ENCODE measurements at regions not wholly inside any gene's neighbourhood (a gene's known extent, or its start where the extent isn't known, plus 50 kb on each side); places are given as distances from the start of the nearest gene placed in this dataset.

GRCh38 chr11:110773442-110773841, 61.2 kb upstream of the ARHGAP20 start:
- DNase-seq (no peak), ATAC-seq (no peak)
- H3K27me3 Mint-ChIP-seq (ENCODE audit: low read depth): no peaks in the 10 kb centered on the region
- no peak overlapping the region for H3K27ac Mint-ChIP-seq
- H3K4me3 Mint-ChIP-seq: no peak overlapping the region
- POLR2A ChIA-PET: no interaction called here
- CTCF ChIA-PET: no interaction called here
- no peaks in the 10 kb centered on the region for H3K9me3 Mint-ChIP-seq (ENCODE audit: insufficient read depth)
- H3K4me1 Mint-ChIP-seq (ENCODE audit: low read depth): peaks cover 4% of the 10 kb centered on the region
- no peaks in the 10 kb centered on the region for H3K36me3 Mint-ChIP-seq (ENCODE audit: low read depth)

DNA sequence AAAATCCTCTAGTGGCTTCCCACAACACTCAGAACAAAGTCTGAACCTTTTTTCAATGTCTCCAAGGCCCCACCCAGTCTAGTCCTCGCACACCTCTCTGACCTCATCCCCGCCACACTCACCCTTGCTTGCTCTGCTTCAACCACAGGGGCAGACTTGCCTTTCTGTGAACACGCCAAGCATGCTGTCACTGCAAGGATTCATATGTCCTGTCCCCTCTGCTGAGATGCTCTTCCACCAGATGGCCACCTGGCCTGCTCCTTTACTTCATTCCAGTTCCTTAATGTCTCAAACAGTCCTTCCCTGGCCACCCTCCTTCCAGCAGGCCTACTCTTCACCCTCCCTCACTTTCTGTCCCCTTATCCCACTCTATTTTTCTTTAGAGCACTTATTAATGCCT, 60.6 kb upstream of the ARHGAP20 start:
- CTCF ChIA-PET: no interaction called here
- ATAC-seq (no peak), DNase-seq (no peak)
- H3K9me3 Mint-ChIP-seq (ENCODE audit: insufficient read depth): no peaks in the 10 kb centered on the region
- POLR2A ChIA-PET: no interaction called here
- no peaks in the 10 kb centered on the region for H3K27me3 Mint-ChIP-seq (ENCODE audit: low read depth)
- H3K4me3 Mint-ChIP-seq: no peak overlapping the region
- no peaks in the 10 kb centered on the region for H3K36me3 Mint-ChIP-seq (ENCODE audit: low read depth)
- peaks cover 4% of the 10 kb centered on the region for H3K4me1 Mint-ChIP-seq (ENCODE audit: low read depth)
- H3K27ac Mint-ChIP-seq: no peak overlapping the region

DNA sequence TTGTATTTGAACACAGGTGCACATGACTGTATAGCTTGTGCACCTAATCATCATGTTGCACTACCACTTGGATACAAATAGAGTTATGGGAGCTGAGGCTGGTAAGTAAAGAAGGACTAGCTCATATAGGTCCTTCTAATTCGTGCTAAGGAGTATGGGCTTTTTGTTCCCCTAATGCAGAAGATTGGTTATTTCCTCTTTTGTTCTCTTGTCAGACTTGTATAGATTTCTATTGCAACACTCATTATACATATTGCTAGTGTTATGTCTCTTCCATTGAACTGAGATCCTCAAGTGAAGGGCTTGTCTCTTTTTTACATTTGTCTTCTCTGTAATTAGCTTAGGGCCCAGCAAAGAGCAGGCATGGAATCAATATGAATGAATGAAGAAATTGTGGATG, 54.1 kb upstream of the ARHGAP20 start:
- H3K4me3 Mint-ChIP-seq: no peak overlapping the region
- H3K9me3 Mint-ChIP-seq (ENCODE audit: insufficient read depth): no peaks in the 10 kb centered on the region
- no peak overlapping the region for H3K27ac Mint-ChIP-seq
- peaks cover 2% of the 10 kb centered on the region for H3K27me3 Mint-ChIP-seq (ENCODE audit: low read depth)
- ATAC-seq (no peak), DNase-seq (no peak)
- POLR2A ChIA-PET: no interaction called here
- H3K36me3 Mint-ChIP-seq (ENCODE audit: low read depth): no peaks in the 10 kb centered on the region
- CTCF ChIA-PET: no interaction called here
- peaks cover 4% of the 10 kb centered on the region for H3K4me1 Mint-ChIP-seq (ENCODE audit: low read depth)

GRCh38 chr11:110764485-110764884, 52.2 kb upstream of the ARHGAP20 start:
- Mint-ChIP-seq H3K27me3 (ENCODE audit: low read depth) (peaks cover 4% of the 10 kb centered on the region), H3K4me1 (ENCODE audit: low read depth) (peaks cover 3% of the 10 kb centered on the region), H3K9me3 (ENCODE audit: insufficient read depth) (no peaks in the 10 kb centered on the region), H3K27ac (no peak overlapping the region), H3K36me3 (ENCODE audit: low read depth) (no peaks in the 10 kb centered on the region), H3K4me3 (no peak overlapping the region)
- DNase-seq (no peak), ATAC-seq (no peak)
- ChIA-PET POLR2A (no interaction called here), CTCF (no interaction called here)

GRCh38 chr11:110763249-110764011, 51.2 kb upstream of the ARHGAP20 start:
- H3K27me3 Mint-ChIP-seq (ENCODE audit: low read depth): peaks cover 4% of the 10 kb centered on the region
- H3K4me3 Mint-ChIP-seq: no peak overlapping the region
- ChIA-PET CTCF (no interaction called here), POLR2A (no interaction called here)
- no peaks in the 10 kb centered on the region for H3K4me1 Mint-ChIP-seq (ENCODE audit: low read depth)
- no peak for DNase-seq
- no peaks in the 10 kb centered on the region for H3K36me3 Mint-ChIP-seq (ENCODE audit: low read depth)
- no peak for ATAC-seq
- no peaks in the 10 kb centered on the region for H3K9me3 Mint-ChIP-seq (ENCODE audit: insufficient read depth)
- no peak overlapping the region for H3K27ac Mint-ChIP-seq

GRCh38 chr11:110762590-110762989, 50.4 kb upstream of the ARHGAP20 start:
- Mint-ChIP-seq H3K4me1 (ENCODE audit: low read depth) (no peaks in the 10 kb centered on the region), H3K4me3 (no peak overlapping the region), H3K36me3 (ENCODE audit: low read depth) (no peaks in the 10 kb centered on the region), H3K9me3 (ENCODE audit: insufficient read depth) (no peaks in the 10 kb centered on the region), H3K27me3 (ENCODE audit: low read depth) (peaks cover 4% of the 10 kb centered on the region), H3K27ac (no peak overlapping the region)
- ATAC-seq: no peak
- ChIA-PET CTCF (no interaction called here), POLR2A (no interaction called here)
- no peak for DNase-seq
